ENCODE measurements at regions not wholly inside any gene's neighbourhood (a gene's known extent, or its start where the extent isn't known, plus 50 kb on each side); places are given as distances from the start of the nearest gene placed in this dataset.

- TF ChIP-seq CTCF (IDR thresholded peaks at IDR 0.05; ENCODE audit: low read depth, low read length) (no peak), POLR2A (IDR thresholded peaks at IDR 0.05; ENCODE audit: extremely low read depth, insufficient read length) (no peak), MAX (IDR thresholded peaks at IDR 0.05; ENCODE audit: low read depth, low read length) (peak; percentile 42; the same call in 1 of the 2 replicates), MYC (IDR thresholded peaks at IDR 0.05; ENCODE audit: low read depth, low read length) (0 out of 2 replicates have a peak, but pooled peaks have one; percentile 23)
Observed at GRCh38 chr1:99374109-99374508, 109.8 kb downstream of the PLPPR4 start.
